Fibroblast of villous mesenchyme (primary cell): ENCODE measurements at regions not wholly inside any gene's neighbourhood (a gene's known extent, or its start where the extent isn't known, plus 50 kb on each side); places are given as distances from the start of the nearest gene placed in this dataset.
A peak's percentile ranks its signal among the peaks of the same experiment; 100 is the strongest.

ENCODE experiments used
- DNase-seq: peaks from one replicate; pipeline ENCODE4 v3.0.0-alpha.2; 2010; ENCODE audit warnings: low read depth
- H3K4me3 ChIP-seq: 2 replicates; pipeline ENCODE4 v1.5.1; 2011; ENCODE audit warnings: low read depth, mild to moderate bottlenecking, low read length
- TF ChIP-seq, protein P1 (sequence below): IDR thresholded peaks from 2 replicates; pipeline ENCODE4 v1.5.1; 2012; ENCODE audit warnings: low read depth, mild to moderate bottlenecking, low read length; ENCODE audit not compliant: insufficient read depth

DNA sequence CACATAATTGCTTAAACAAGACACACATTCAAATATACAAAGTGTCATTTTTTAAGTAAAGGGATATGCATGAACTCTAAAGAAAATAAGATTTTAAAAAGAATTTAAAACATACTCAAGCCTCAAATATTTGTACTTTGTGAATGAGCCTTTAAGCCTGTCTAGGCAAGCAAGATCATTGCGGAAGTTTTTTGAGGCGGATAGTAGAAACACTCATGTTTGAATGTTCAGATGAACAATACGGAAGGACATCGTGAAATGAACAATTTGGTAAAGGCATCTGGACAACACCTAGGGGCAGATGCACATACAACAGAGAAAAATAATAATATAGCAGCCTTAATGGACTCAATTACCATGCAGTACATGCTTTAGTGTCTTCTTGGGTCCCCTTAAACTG, 928.9 kb downstream of the TFAP2A start:
- DNase-seq = no peak
- no peak overlapping the region for H3K4me3 ChIP-seq
- TF ChIP-seq, protein P1, sequence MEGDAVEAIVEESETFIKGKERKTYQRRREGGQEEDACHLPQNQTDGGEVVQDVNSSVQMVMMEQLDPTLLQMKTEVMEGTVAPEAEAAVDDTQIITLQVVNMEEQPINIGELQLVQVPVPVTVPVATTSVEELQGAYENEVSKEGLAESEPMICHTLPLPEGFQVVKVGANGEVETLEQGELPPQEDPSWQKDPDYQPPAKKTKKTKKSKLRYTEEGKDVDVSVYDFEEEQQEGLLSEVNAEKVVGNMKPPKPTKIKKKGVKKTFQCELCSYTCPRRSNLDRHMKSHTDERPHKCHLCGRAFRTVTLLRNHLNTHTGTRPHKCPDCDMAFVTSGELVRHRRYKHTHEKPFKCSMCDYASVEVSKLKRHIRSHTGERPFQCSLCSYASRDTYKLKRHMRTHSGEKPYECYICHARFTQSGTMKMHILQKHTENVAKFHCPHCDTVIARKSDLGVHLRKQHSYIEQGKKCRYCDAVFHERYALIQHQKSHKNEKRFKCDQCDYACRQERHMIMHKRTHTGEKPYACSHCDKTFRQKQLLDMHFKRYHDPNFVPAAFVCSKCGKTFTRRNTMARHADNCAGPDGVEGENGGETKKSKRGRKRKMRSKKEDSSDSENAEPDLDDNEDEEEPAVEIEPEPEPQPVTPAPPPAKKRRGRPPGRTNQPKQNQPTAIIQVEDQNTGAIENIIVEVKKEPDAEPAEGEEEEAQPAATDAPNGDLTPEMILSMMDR = no peak

DNA sequence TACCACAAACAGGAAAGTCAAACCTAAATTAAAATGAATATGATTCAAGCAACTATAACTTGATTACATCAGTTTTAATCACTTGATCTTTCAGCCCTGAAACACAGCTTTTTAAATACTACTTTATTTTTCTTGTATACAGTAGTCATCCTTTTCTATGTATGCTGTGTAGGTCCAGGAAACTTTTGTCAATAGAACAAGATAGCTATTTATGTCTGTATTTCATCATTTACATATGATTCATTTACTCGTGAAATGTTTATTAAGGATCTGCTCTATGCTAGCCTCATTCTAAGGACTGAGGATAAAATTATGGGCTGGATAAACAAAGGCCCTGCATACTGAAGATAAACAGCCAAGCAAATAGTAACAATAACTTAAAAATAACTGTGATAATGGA, 930.2 kb downstream of the TFAP2A start:
- TF ChIP-seq, protein P1 = no peak
- H3K4me3 ChIP-seq = no peak overlapping the region
- peak; percentile 62 for DNase-seq

DNA sequence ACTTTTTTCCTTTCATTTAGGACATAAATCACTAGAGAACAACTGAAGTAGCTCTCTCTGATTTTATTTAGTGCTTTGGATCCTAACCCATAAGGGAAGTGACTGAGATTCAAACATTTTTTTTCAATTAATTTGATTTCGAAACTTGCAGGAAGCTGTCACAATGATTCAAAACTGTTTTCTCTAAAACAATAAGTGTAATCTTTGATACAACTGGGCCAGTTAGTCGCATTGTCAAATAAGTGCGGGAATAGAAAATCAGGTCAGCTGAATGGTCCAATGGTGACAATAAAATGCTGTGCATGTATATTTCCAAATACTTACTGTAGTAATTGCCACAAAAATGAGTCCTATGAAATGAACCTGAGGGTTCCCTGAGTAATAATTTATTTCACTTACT, 930.8 kb downstream of the TFAP2A start:
- TF ChIP-seq, protein P1 = no peak
- no peak overlapping the region for H3K4me3 ChIP-seq
- DNase-seq = no peak

DNA sequence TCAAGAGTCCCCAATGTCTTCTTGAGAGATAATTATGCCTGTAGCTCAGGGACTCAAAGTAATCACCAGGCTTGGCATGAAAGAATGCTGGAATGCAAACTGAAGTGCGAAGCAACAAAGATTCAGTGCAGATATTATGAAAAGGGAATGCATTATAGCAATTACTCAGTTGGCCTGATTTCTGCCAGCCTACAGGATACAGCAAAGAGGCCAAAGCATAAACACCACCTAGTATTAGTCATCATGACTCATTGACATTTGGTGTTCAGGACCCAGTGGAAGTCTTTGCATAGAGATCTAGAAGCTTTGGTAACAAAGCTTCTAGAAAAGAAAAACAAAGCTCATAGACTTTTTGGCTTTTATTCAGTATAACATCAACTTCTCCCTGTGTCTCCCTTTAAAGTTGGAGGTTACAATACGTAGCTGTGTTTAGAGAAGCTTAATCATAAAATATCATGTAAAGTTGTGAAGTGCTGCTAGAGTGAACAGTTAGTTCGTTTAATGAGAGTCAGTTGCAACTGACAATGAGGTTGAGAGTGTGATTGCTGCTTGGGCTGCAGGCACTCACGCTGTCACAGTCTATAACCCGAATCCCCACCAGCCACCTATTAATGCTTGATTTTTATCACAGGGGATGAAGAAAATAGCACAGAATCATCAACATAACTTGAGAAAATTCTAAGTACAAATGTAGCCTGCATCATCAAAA, 932.7 kb downstream of the TFAP2A start:
- TF ChIP-seq, protein P1 = no peak
- no peak overlapping the region for H3K4me3 ChIP-seq
- DNase-seq = peak; percentile 84

DNA sequence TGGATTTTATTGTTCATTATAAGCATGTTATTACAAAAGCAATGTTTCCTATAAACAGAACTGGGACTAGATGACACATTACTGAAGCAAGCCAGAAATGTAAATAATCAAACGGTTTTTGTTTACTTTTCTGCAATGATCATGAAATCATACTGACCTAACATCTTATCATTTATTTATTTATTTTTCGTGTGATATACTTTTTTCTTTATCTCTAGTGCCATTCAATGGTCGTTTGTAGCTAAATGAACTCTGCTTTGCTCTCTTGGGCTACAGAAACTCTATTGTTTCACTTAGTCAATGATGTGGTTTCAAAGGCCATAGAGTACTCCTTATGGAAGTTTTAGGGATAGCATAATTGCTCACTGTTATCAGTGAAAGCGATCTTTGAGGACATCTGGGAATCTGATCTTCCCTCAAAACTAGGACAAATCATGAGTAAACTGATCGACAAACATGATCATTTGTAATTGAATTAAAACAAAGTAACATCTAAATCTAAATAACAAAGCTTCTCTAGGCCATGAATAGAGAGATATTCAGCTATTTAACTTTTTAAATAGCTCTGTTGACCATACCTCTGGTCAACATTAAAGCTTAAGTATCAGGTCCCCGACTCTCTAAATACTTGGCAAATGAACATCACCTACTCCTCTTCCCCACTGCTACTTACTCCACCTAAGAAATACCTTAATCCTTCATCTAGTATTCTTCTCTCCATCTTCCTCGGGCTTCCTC, 933.4 kb downstream of the TFAP2A start:
- H3K4me3 ChIP-seq = no peak overlapping the region
- TF ChIP-seq, protein P1 = no peak
- peak; percentile 59 for DNase-seq

DNA sequence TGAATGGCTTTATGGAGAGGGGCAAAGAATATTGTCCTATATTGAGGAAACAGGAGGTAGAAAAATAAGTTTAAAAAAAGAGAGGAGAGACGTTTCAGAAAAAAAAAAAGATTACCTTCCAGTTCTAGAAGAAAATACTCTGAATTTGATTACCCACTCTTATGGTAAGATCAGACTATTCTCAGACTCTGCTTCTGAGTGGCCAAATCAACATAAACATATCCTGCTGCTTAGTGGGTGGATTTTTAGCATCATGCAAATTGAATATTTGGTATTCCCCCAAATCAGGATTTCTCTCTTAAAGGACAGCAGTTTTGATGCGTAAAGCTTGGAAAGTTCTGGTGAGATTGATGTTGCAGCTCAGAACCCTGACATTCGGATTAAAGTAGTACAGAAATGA, 946.6 kb downstream of the TFAP2A start:
- DNase-seq = no peak
- H3K4me3 ChIP-seq = no peak overlapping the region
- TF ChIP-seq, protein P1 = no peak
